Umbilical cord (tissue), 1 donor: ENCODE measurements at regions not wholly inside any gene's neighbourhood (a gene's known extent, or its start where the extent isn't known, plus 50 kb on each side); places are given as distances from the start of the nearest gene placed in this dataset.
A peak's percentile ranks its signal among the peaks of the same experiment; 100 is the strongest.

ENCODE experiments used
- DNase-seq: peaks from one replicate; pipeline ENCODE4 v3.0.0-alpha.2; 2015; ENCODE audit warnings: low spot score

DNA sequence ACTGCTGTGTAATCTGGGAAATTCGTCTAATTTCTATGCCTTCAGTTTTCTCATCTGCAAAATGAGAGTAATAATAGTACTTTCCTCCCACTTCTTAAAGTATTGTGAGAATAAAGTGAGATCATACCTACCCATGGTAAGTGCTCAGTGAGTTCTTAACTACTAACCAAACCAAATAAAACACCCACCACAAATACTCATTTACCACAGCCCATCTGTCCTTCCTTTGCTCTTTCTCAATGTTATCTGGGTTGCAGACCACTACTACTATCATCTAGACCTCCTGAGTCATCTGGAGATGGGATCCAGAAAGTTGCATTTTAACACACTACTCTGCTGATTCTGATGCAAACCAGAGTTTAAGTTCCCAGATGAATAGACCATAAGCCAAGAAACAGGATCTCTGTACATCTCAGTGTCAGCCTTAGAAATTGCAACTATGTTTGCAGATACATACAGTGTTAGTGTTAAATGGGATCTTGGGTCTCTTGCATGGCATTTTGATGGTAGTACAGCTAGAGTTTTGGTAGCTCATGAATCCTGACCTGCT lies 105.4 kb upstream of the ATP10B start:
- DNase-seq, result peak; percentile 81

DNA sequence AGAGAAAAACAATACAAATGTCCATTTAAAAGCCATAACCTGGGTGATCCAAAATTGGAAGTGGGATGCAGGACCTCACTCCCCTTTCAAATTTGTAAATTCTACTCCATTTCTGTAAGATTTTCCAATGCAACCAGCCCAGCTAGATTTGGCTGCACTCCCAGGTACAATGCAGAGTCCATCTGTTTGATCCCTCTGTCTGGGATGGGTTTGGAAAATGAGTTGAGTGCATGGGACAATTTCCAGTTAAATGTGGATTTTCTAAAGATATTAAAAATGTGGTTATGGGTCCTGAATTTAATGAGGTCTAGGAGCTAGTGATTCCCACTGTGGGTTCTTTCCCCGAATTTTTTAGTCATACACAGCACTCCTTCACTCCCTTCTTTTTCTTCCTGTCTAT lies 104.0 kb upstream of the ATP10B start:
- DNase-seq, result peak; percentile 47

GRCh38 chr5:160950311-160950710 lies 98.3 kb upstream of the ATP10B start:
- DNase-seq, result no peak

DNA sequence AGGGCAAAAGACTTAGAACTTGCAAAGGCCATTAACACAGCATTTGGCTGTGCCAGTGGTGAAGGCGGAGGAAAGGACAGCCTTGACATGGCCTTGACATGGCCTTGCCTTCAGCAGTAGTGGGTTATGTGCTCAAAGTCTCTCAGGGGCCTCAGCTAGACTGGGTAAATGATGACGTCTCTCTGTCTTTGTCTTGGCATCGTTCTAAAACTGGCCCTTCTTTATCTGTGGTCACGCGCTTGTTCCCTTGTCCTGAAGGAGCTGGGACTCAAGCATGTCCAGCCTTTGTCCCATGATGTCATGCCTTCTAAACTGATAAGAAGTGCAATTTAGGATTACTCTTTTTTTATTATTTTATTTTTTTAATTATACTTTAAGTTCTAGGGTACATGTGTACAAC lies 88.7 kb upstream of the ATP10B start:
- DNase-seq, result no peak

- DNase-seq, result no peak
Observed at GRCh38 chr5:160938532-160938931, 86.5 kb upstream of the ATP10B start.

DNA sequence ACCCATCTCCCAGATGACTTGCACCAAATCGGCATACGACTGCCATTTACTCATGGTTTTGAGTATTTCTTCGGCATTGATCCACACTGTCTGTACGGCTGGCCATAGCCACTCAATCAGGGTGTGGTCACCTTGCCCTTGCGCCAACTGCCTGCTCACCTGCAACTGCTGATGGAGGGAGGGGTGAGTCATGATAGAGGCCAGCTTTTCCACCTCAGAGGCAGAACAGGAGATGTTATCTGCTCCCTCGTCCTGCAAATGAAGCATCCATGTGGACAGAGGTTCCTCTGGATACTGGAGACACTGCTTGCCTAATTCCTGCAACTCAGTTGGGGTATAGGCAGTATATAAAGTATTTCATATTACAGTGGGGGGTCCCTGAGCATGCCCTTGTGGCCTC lies 85.6 kb upstream of the ATP10B start:
- no peak for DNase-seq

DNA sequence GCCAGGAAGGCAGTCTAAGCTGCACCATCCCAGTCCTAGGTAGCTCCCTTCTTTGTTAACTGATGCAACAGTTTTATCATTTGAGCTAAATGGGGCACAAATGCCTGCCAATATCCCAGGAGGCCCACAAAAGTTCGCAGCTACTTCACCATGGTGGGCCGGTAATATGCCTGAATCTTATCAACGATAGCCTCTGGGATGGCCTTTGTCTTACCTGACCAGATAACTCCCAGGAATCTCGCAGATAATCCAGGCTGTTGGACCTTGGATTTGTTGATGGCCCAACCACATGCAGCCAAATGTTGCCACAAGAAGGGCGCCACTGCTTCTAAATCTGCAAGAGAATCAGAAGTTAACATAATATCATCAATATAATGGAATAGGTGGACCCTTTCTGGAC lies 83.8 kb upstream of the ATP10B start:
- DNase-seq, result no peak

- no peak for DNase-seq
Observed at GRCh38 chr5:160931283-160931682, 79.3 kb upstream of the ATP10B start.

GRCh38 chr5:160930406-160930805 lies 78.4 kb upstream of the ATP10B start:
- peak; percentile 82 for DNase-seq

- no peak for DNase-seq
Observed at GRCh38 chr5:160929906-160930305, 77.9 kb upstream of the ATP10B start.

DNA sequence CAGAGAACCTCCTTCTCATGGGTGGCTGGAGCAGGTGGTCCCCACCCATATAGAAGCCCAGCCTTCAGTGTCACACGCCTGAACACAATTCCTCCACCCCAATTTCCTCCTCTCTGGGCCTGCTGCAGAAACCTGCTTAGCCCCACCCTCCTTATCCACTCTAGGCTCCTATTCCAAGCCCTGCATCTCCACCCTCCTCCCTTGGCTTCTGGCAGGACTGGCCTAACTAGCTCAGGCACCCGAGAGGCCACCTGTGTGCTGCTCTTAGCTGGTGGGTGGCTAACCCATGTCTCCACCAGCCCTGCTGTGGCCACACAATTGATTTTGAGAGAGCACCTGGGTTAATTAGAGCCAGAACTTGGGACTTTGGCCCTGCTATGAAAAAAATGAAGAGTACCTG lies 77.3 kb upstream of the ATP10B start:
- no peak for DNase-seq

DNA sequence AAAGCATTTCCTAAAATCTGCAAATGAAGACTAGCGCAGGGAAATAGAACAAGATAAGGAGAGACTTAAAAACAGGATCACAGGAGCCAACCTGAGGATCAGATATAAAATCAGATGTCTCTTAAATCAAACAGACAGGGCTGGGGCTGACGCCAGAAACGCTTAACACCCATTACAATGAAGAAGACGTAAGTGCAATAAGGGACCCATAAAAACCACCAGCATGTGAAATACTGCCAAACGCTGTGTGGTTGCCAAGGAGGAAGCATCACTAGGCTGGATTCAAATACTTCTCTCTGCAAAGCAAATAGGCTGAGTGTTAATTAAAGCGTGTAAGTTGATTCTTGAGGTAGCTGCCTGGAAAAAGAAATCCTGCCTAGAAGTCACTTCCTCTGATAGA lies 74.4 kb upstream of the ATP10B start:
- peak; percentile 70 for DNase-seq

DNA sequence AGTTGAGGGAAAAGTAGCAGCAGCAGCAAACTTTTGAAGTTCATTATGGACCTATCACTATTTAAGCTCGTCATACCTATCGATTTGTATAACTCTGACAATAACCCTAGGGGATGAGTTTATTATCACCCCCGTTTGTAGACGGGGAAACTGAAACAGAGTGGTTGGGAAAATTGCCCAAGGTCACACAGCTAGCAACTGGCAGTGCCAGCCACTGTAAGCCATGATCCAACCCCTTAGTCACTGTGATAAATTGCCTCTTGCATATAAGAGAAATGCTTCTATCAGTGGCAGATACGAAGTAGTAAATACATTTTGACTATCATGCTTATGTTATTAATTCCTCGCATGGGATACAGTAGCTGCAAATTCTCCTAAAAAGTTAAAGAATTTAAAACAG lies 73.3 kb upstream of the ATP10B start:
- DNase-seq, result no peak

DNA sequence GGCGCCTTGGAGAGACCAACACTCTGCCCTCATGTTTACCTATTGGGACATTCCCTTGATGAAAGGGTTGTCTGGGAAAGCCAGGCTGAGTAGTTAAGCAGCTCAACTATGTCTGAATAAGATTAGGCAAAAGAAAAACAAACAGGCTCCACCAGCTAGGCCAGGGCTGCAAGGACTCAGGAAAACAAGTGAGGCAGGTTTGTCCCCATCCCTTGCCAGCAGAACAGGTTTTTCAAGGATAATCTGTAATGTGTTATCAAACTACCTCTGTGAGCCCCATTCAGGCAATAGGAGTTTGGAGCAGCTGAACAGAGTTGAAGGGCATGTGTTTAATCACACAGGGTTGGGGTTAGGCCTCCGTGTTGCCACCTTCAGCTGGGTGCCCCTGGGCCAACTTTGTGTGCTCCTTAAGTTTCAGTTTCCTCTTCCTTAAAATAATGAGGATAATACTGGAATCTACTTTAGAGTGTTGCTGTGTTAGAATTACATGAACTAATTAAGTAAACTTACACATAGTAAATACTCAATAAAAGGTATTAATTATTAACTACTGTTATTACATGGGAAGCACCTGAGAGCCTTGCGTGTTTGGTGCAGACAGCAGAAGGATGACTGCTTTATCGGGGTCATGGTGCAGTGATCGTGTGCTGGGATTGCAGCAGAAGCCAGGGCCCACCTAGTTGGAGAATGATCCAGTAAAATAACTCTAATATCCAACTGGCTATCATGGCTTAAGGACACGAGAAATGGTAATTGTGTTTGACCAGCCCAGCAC lies 72.1 kb upstream of the ATP10B start:
- DNase-seq, result peak; percentile 71

GRCh38 chr5:160923411-160923810 lies 71.4 kb upstream of the ATP10B start:
- DNase-seq, result peak; percentile 52

DNA sequence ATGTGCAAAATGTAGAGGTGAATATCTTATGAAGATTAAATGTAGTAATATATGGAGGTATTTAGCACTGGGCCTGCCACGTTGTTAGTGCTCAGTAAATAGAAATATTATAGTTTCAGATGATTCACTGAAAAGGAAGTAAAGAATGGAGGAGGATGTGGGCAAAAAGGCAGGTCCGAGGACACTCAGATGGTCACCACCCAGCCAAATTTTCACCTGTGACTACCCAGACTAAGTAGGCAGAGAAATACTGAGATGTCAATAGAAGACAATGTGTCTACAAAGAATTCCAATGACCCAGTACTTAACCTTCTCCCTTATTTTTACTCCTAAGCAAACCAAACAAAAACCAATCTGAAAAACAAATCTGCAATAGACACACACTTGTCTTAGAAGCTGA lies 70.3 kb upstream of the ATP10B start:
- no peak for DNase-seq

GRCh38 chr5:160921423-160922285 lies 69.6 kb upstream of the ATP10B start:
- no peak for DNase-seq

- no peak for DNase-seq
Observed at GRCh38 chr5:160919626-160920025, 67.6 kb upstream of the ATP10B start.

DNA sequence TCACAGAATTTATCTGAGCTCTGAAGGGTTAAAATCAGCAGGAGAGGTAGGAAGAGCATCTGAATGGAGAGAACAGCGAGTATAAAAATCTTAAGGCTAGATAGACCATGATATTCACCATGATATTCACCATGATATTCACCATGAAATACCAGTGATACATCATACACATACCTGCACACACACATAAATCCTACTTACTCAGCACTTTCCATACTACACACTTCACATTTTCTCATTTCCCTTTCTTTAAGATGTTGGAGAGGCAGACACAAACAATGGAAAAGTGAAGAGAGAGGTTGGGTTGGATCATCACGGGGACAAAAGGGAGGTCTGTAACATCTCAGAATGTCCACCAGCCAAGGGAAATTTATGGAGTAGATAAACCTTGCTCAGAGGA lies 66.4 kb upstream of the ATP10B start:
- DNase-seq, result no peak

GRCh38 chr5:160906090-160906489 lies 54.1 kb upstream of the ATP10B start:
- DNase-seq, result no peak

GRCh38 chr5:160905285-160905684 lies 53.3 kb upstream of the ATP10B start:
- DNase-seq, result no peak

- no peak for DNase-seq
Observed at GRCh38 chr5:160904591-160904990, 52.6 kb upstream of the ATP10B start.

GRCh38 chr5:160903551-160903950 lies 51.5 kb upstream of the ATP10B start:
- no peak for DNase-seq
